ENCODE measurements at regions not wholly inside any gene's neighbourhood (a gene's known extent, or its start where the extent isn't known, plus 50 kb on each side); places are given as distances from the start of the nearest gene placed in this dataset.
"Not testable (repeated sequence)": the region's sequence is repeated elsewhere in the genome, so short reads cannot be mapped to it uniquely, and the experiment has no call there.

- DNase-seq: no peak
These were observed 81.9 kb upstream of the TMEM178A start for GRCh38 chr2:39583781-39584180.

GRCh38 chr2:39584283-39584965 is 81.3 kb upstream of the TMEM178A start:
- DNase-seq: no peak

GRCh38 chr2:39585531-39585930 is 80.2 kb upstream of the TMEM178A start:
- DNase-seq: not testable (repeated sequence)

- no peak for DNase-seq
These were observed 78.5 kb upstream of the TMEM178A start for GRCh38 chr2:39587168-39587567.

- DNase-seq: no peak
These were observed 78.1 kb upstream of the TMEM178A start for GRCh38 chr2:39587641-39588040.

- DNase-seq: no peak
These were observed 72.0 kb upstream of the TMEM178A start for GRCh38 chr2:39593439-39594393.

- no peak for DNase-seq
These were observed 70.6 kb upstream of the TMEM178A start for GRCh38 chr2:39595116-39595515.

- DNase-seq: no peak
These were observed 68.4 kb upstream of the TMEM178A start for GRCh38 chr2:39597314-39597713.

- DNase-seq: no peak
These were observed 63.1 kb upstream of the TMEM178A start for GRCh38 chr2:39602616-39603015.

- no peak for DNase-seq
These were observed 62.3 kb upstream of the TMEM178A start for GRCh38 chr2:39603436-39603835.

- DNase-seq: no peak
These were observed 60.9 kb upstream of the TMEM178A start for GRCh38 chr2:39604866-39605265.

- no peak for DNase-seq
These were observed 59.1 kb upstream of the TMEM178A start for GRCh38 chr2:39606585-39606984.

GRCh38 chr2:39607538-39608262 is 58.0 kb upstream of the TMEM178A start:
- DNase-seq: no peak

- DNase-seq: no peak
These were observed 57.5 kb upstream of the TMEM178A start for GRCh38 chr2:39608263-39608575.

- no peak for DNase-seq
These were observed 56.9 kb upstream of the TMEM178A start for GRCh38 chr2:39608686-39609441.

- DNase-seq: no peak
These were observed 55.8 kb upstream of the TMEM178A start for GRCh38 chr2:39609917-39610316.

- no peak for DNase-seq
These were observed 50.0 kb upstream of the TMEM178A start for GRCh38 chr2:39615675-39616074.
